ENCODE measurements at regions not wholly inside any gene's neighbourhood (a gene's known extent, or its start where the extent isn't known, plus 50 kb on each side); places are given as distances from the start of the nearest gene placed in this dataset.

- no peak for TF ChIP-seq CTCF (IDR thresholded peaks at IDR 0.05; ENCODE audit: low read depth, low read length)
- no peak for TF ChIP-seq POLR2A (IDR thresholded peaks at IDR 0.05; ENCODE audit: extremely low read depth, insufficient read length)
These were observed 557.2 kb downstream of the BCL11B start for GRCh38 chr14:98714626-98715425.

Measured in NB4 (cell line).